AG09319 (cell line): ENCODE measurements at regions not wholly inside any gene's neighbourhood (a gene's known extent, or its start where the extent isn't known, plus 50 kb on each side); places are given as distances from the start of the nearest gene placed in this dataset.

Experiments used
- DNase-seq: peaks from one replicate; pipeline ENCODE4 v3.0.0-alpha.2; 2010; ENCODE audit warnings: low read depth; ENCODE audit errors: extremely low read depth
- TF ChIP-seq, protein P1 (sequence below): IDR thresholded peaks from 2 replicates; pipeline ENCODE4 v1.5.1; 2011; ENCODE audit warnings: low read depth, mild to moderate bottlenecking, inconsistent platforms, low read length, moderate library complexity

DNA sequence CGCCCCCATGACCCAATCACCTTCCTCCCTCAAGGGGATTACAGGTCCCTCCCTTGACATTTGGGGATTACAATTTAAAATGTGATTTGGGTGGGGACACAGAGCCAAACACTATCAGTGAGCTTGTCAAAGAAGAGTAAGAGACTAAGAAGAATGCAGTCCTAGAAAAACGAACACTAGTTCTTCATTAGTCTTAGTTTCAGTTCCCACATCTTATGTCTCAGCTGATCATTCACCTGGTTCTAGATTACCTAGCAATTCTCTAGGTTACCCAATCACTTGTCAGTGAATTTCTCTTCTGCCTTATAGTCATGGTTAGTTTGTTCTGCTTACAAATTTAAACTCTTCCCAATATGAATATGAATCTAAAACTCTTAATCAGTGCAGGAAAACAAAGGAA is 251.5 kb downstream of the COX7C start:
- TF ChIP-seq, protein P1, sequence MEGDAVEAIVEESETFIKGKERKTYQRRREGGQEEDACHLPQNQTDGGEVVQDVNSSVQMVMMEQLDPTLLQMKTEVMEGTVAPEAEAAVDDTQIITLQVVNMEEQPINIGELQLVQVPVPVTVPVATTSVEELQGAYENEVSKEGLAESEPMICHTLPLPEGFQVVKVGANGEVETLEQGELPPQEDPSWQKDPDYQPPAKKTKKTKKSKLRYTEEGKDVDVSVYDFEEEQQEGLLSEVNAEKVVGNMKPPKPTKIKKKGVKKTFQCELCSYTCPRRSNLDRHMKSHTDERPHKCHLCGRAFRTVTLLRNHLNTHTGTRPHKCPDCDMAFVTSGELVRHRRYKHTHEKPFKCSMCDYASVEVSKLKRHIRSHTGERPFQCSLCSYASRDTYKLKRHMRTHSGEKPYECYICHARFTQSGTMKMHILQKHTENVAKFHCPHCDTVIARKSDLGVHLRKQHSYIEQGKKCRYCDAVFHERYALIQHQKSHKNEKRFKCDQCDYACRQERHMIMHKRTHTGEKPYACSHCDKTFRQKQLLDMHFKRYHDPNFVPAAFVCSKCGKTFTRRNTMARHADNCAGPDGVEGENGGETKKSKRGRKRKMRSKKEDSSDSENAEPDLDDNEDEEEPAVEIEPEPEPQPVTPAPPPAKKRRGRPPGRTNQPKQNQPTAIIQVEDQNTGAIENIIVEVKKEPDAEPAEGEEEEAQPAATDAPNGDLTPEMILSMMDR, result no peak
- no peak for DNase-seq

GRCh38 chr5:86875539-86875938 is 257.8 kb downstream of the COX7C start:
- TF ChIP-seq, protein P1, result no peak

GRCh38 chr5:86878250-86878649 is 260.5 kb downstream of the COX7C start:
- DNase-seq, result no peak

More at GRCh38 chr5:86875539-86875938, 257.8 kb downstream of the COX7C start:
- no peak for DNase-seq

DNA sequence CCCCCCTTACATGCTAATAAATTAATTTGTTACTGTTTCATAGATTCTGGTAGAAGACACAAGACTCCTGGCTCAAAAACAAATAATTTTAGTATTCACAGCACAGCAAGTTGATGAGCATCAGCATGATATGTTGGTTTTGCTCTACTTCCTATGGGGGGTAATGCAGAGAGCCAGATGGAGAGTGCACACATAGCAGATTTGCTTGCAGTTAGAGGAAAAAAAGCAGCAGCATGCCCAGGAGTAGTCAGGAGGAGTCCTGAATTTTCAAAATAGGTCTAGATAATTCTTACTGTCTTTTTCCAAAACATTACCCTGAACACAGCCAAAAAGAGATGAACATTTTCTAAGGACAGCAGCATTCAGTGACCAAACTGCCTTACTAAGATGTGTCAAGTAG is 261.3 kb downstream of the COX7C start:
- TF ChIP-seq, protein P1, result no peak
- no peak for DNase-seq

More at GRCh38 chr5:86878250-86878649, 260.5 kb downstream of the COX7C start:
- TF ChIP-seq, protein P1, result no peak

- DNase-seq, result no peak
- TF ChIP-seq, protein P1, result no peak
These were observed 262.6 kb downstream of the COX7C start for GRCh38 chr5:86880344-86880743.

- DNase-seq, result peak; percentile 57
- TF ChIP-seq, protein P1, result peak; percentile 89
These were observed 263.2 kb downstream of the COX7C start for GRCh38 chr5:86880785-86881492.

DNA sequence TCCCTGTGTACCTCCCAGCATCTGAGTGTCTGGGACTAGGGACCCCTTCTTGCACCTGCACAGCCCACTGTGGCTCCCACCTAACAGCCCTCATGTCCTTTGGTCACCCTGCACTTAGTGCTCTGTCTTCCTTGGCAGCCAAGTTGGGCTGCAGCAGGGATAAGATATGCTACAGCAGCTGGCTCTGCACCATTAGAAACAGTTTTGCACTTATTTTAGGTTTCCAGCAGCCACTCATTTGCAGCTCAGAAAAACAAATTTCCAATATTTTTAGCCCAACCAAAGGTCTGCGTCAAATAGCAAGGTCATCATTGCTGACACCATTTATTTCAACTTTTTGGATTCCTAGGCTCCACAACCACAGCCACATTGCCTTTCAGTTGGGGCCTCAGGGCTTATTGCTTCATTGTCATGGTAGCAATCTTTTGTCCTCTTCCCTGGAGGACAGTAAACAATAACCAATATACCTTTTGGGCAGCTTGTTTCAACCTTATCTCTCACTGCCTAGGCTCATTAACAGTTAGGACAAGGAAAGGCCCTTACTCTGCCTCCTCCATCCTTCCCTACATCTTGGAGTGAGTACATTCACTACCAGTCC is 263.9 kb downstream of the COX7C start:
- TF ChIP-seq, protein P1, result no peak
- DNase-seq, result no peak
